ENCODE measurements at regions not wholly inside any gene's neighbourhood (a gene's known extent, or its start where the extent isn't known, plus 50 kb on each side); places are given as distances from the start of the nearest gene placed in this dataset.

GRCh38 chrX:22650691-22651090 is 349.1 kb upstream of the DDX53 start:
- Histone ChIP-seq H3K36me3 (ENCODE audit: control insufficient read depth, insufficient read depth, low read length) (no peaks in the 10 kb centered on the region), H3K9me3 (ENCODE audit: control insufficient read depth, low read length) (no peaks in the 10 kb centered on the region), H3K27ac (ENCODE audit: low read depth, low read length, severe bottlenecking) (no peak overlapping the region), H3K4me3 (ENCODE audit: extremely low read depth, insufficient read depth, low read length, poor library complexity, severe bottlenecking) (no peak overlapping the region), H3K4me1 (ENCODE audit: control insufficient read depth, insufficient read depth, low read length, poor library complexity, severe bottlenecking) (peaks cover 3% of the 10 kb centered on the region)
- 90% methylated on average over 2 of the region's 5 CpGs; no CpG with 5 or more reads in 1 of the 2 experiments for WGBS, 2 experiments (ENCODE audit: insufficient coverage in 2 of 2)

- H3K36me3 ChIP-seq (ENCODE audit: control insufficient read depth, insufficient read depth, low read length) = no peaks in the 10 kb centered on the region
- 20% methylated on average over 1 to 3 of the region's 6 CpGs for WGBS, 2 experiments (ENCODE audit: insufficient coverage in 2 of 2)
- H3K27ac ChIP-seq (ENCODE audit: low read depth, low read length, severe bottlenecking) = peak overlapping the region; percentile 16
- peaks cover 3% of the 10 kb centered on the region for H3K4me1 ChIP-seq (ENCODE audit: control insufficient read depth, insufficient read depth, low read length, poor library complexity, severe bottlenecking)
- H3K9me3 ChIP-seq (ENCODE audit: control insufficient read depth, low read length) = no peaks in the 10 kb centered on the region
- no peak overlapping the region for H3K4me3 ChIP-seq (ENCODE audit: extremely low read depth, insufficient read depth, low read length, poor library complexity, severe bottlenecking)
Observed at GRCh38 chrX:22652596-22652995, 347.2 kb upstream of the DDX53 start.

GRCh38 chrX:22660756-22661155 is 339.0 kb upstream of the DDX53 start:
- no peaks in the 10 kb centered on the region for H3K9me3 ChIP-seq (ENCODE audit: control insufficient read depth, low read length)
- H3K36me3 ChIP-seq (ENCODE audit: control insufficient read depth, insufficient read depth, low read length) = no peaks in the 10 kb centered on the region
- 100% methylated on average over 1 of the region's 2 CpGs; no CpG with 5 or more reads in 1 of the 2 experiments for WGBS, 2 experiments (ENCODE audit: insufficient coverage in 2 of 2)
- no peaks in the 10 kb centered on the region for H3K4me1 ChIP-seq (ENCODE audit: control insufficient read depth, insufficient read depth, low read length, poor library complexity, severe bottlenecking)
- no peak overlapping the region for H3K27ac ChIP-seq (ENCODE audit: low read depth, low read length, severe bottlenecking)
- H3K4me3 ChIP-seq (ENCODE audit: extremely low read depth, insufficient read depth, low read length, poor library complexity, severe bottlenecking) = no peak overlapping the region

- Histone ChIP-seq H3K4me1 (ENCODE audit: control insufficient read depth, insufficient read depth, low read length, poor library complexity, severe bottlenecking) (no peaks in the 10 kb centered on the region), H3K27ac (ENCODE audit: low read depth, low read length, severe bottlenecking) (no peak overlapping the region), H3K4me3 (ENCODE audit: extremely low read depth, insufficient read depth, low read length, poor library complexity, severe bottlenecking) (no peak overlapping the region), H3K36me3 (ENCODE audit: control insufficient read depth, insufficient read depth, low read length) (no peaks in the 10 kb centered on the region), H3K9me3 (ENCODE audit: control insufficient read depth, low read length) (no peaks in the 10 kb centered on the region)
- no CpG with 5 or more reads among the region's 1 CpG for WGBS, 2 experiments (ENCODE audit: insufficient coverage in 2 of 2)
Observed at GRCh38 chrX:22662776-22663175, 337.0 kb upstream of the DDX53 start.

GRCh38 chrX:22664826-22665225 is 334.9 kb upstream of the DDX53 start:
- Histone ChIP-seq H3K4me1 (ENCODE audit: control insufficient read depth, insufficient read depth, low read length, poor library complexity, severe bottlenecking) (no peaks in the 10 kb centered on the region), H3K9me3 (ENCODE audit: control insufficient read depth, low read length) (no peaks in the 10 kb centered on the region), H3K36me3 (ENCODE audit: control insufficient read depth, insufficient read depth, low read length) (no peaks in the 10 kb centered on the region), H3K4me3 (ENCODE audit: extremely low read depth, insufficient read depth, low read length, poor library complexity, severe bottlenecking) (no peak overlapping the region), H3K27ac (ENCODE audit: low read depth, low read length, severe bottlenecking) (no peak overlapping the region)
- WGBS, 2 experiments (ENCODE audit: insufficient coverage in 2 of 2) = 55 to 72% methylated on average over 1 to 2 of the region's 3 CpGs

- no peak overlapping the region for H3K27ac ChIP-seq (ENCODE audit: low read depth, low read length, severe bottlenecking)
- no peaks in the 10 kb centered on the region for H3K9me3 ChIP-seq (ENCODE audit: control insufficient read depth, low read length)
- H3K4me3 ChIP-seq (ENCODE audit: extremely low read depth, insufficient read depth, low read length, poor library complexity, severe bottlenecking) = no peak overlapping the region
- no peaks in the 10 kb centered on the region for H3K4me1 ChIP-seq (ENCODE audit: control insufficient read depth, insufficient read depth, low read length, poor library complexity, severe bottlenecking)
- no peaks in the 10 kb centered on the region for H3K36me3 ChIP-seq (ENCODE audit: control insufficient read depth, insufficient read depth, low read length)
- WGBS, 2 experiments (ENCODE audit: insufficient coverage in 2 of 2) = no CpG with 5 or more reads among the region's 2 CpGs
Observed at GRCh38 chrX:22665818-22666217, 333.9 kb upstream of the DDX53 start.

- 40 to 71% methylated on average over 1 to 2 of the region's 9 CpGs for WGBS, 2 experiments (ENCODE audit: insufficient coverage in 2 of 2)
- H3K9me3 ChIP-seq (ENCODE audit: control insufficient read depth, low read length) = no peaks in the 10 kb centered on the region
- no peaks in the 10 kb centered on the region for H3K36me3 ChIP-seq (ENCODE audit: control insufficient read depth, insufficient read depth, low read length)
- H3K4me1 ChIP-seq (ENCODE audit: control insufficient read depth, insufficient read depth, low read length, poor library complexity, severe bottlenecking) = no peaks in the 10 kb centered on the region
- no peak overlapping the region for H3K4me3 ChIP-seq (ENCODE audit: extremely low read depth, insufficient read depth, low read length, poor library complexity, severe bottlenecking)
- H3K27ac ChIP-seq (ENCODE audit: low read depth, low read length, severe bottlenecking) = no peak overlapping the region
Observed at GRCh38 chrX:22666441-22666840, 333.3 kb upstream of the DDX53 start.

GRCh38 chrX:22674932-22675331 is 324.8 kb upstream of the DDX53 start:
- H3K9me3 ChIP-seq (ENCODE audit: control insufficient read depth, low read length) = no peaks in the 10 kb centered on the region
- H3K27ac ChIP-seq (ENCODE audit: low read depth, low read length, severe bottlenecking) = no peak overlapping the region
- WGBS, 2 experiments (ENCODE audit: insufficient coverage in 2 of 2) = 100% methylated on average over 1 to 2 of the region's 3 CpGs
- no peaks in the 10 kb centered on the region for H3K4me1 ChIP-seq (ENCODE audit: control insufficient read depth, insufficient read depth, low read length, poor library complexity, severe bottlenecking)
- no peak overlapping the region for H3K4me3 ChIP-seq (ENCODE audit: extremely low read depth, insufficient read depth, low read length, poor library complexity, severe bottlenecking)
- no peaks in the 10 kb centered on the region for H3K36me3 ChIP-seq (ENCODE audit: control insufficient read depth, insufficient read depth, low read length)

GRCh38 chrX:22686138-22686541 is 313.6 kb upstream of the DDX53 start:
- Histone ChIP-seq H3K4me1 (ENCODE audit: control insufficient read depth, insufficient read depth, low read length, poor library complexity, severe bottlenecking) (peaks cover 12% of the 10 kb centered on the region), H3K9me3 (ENCODE audit: control insufficient read depth, low read length) (no peaks in the 10 kb centered on the region), H3K27ac (ENCODE audit: low read depth, low read length, severe bottlenecking) (no peak overlapping the region), H3K4me3 (ENCODE audit: extremely low read depth, insufficient read depth, low read length, poor library complexity, severe bottlenecking) (no peak overlapping the region), H3K36me3 (ENCODE audit: control insufficient read depth, insufficient read depth, low read length) (no peaks in the 10 kb centered on the region)
- 73 to 76% methylated on average over 2 to 5 of the region's 7 CpGs for WGBS, 2 experiments (ENCODE audit: insufficient coverage in 2 of 2)

GRCh38 chrX:22689290-22689689 is 310.5 kb upstream of the DDX53 start:
- Histone ChIP-seq H3K36me3 (ENCODE audit: control insufficient read depth, insufficient read depth, low read length) (no peaks in the 10 kb centered on the region), H3K9me3 (ENCODE audit: control insufficient read depth, low read length) (no peaks in the 10 kb centered on the region), H3K27ac (ENCODE audit: low read depth, low read length, severe bottlenecking) (peak overlapping the region; percentile 66), H3K4me1 (ENCODE audit: control insufficient read depth, insufficient read depth, low read length, poor library complexity, severe bottlenecking) (peaks cover 12% of the 10 kb centered on the region), H3K4me3 (ENCODE audit: extremely low read depth, insufficient read depth, low read length, poor library complexity, severe bottlenecking) (no peak overlapping the region)

- Histone ChIP-seq H3K36me3 (ENCODE audit: control insufficient read depth, insufficient read depth, low read length) (no peaks in the 10 kb centered on the region), H3K27ac (ENCODE audit: low read depth, low read length, severe bottlenecking) (peak overlapping the region; percentile 66), H3K9me3 (ENCODE audit: control insufficient read depth, low read length) (no peaks in the 10 kb centered on the region), H3K4me1 (ENCODE audit: control insufficient read depth, insufficient read depth, low read length, poor library complexity, severe bottlenecking) (peaks cover 12% of the 10 kb centered on the region), H3K4me3 (ENCODE audit: extremely low read depth, insufficient read depth, low read length, poor library complexity, severe bottlenecking) (no peak overlapping the region)
- 83% methylated on average over 1 of the region's 5 CpGs; no CpG with 5 or more reads in 1 of the 2 experiments for WGBS, 2 experiments (ENCODE audit: insufficient coverage in 2 of 2)
Observed at GRCh38 chrX:22690116-22690515, 309.6 kb upstream of the DDX53 start.

Data from mesodermal cell (in vitro differentiated cells).